ENCODE measurements at regions not wholly inside any gene's neighbourhood (a gene's known extent, or its start where the extent isn't known, plus 50 kb on each side); places are given as distances from the start of the nearest gene placed in this dataset.

GRCh38 chr14:99062772-99063418 lies 209.1 kb downstream of the BCL11B start:
- Mint-ChIP-seq H3K4me3 (ENCODE audit: unreplicated experiment) (no peak overlapping the region), H3K27ac (ENCODE audit: unreplicated experiment) (no peak overlapping the region), H3K4me1 (ENCODE audit: low read depth, unreplicated experiment) (no peaks in the 10 kb centered on the region), H3K36me3 (ENCODE audit: insufficient read depth, unreplicated experiment) (no peaks in the 10 kb centered on the region), H3K9me3 (ENCODE audit: unreplicated experiment) (no peaks in the 10 kb centered on the region), H3K27me3 (ENCODE audit: insufficient read depth, unreplicated experiment) (peaks cover 4% of the 10 kb centered on the region)
- no peak for DNase-seq
- POLR2A ChIA-PET = no interaction called here
- BruUV-seq (replicated peaks) = no TSS peak
- intact Hi-C loops (cut with micrococcal nuclease; ENCODE audit: unreplicated experiment) = no loop called here
- H3K4me1 ChIP-seq = no peaks in the 10 kb centered on the region
- no peaks in the 10 kb centered on the region for H3K9me3 ChIP-seq
- H3K36me3 ChIP-seq (ENCODE audit: control insufficient read depth, insufficient read depth, low read length) = no peaks in the 10 kb centered on the region
- TF ChIP-seq CTCF (IDR thresholded peaks at IDR 0.05; ENCODE audit: insufficient read depth in 1 of 2, low read depth in 1 of 2, low read length in 1 of 2, severe bottlenecking in 1 of 2, unreplicated experiment in 1 of 2) = no peak
- H3K27me3 ChIP-seq (replicated peaks; ENCODE audit: control insufficient read depth, insufficient read depth, low read length) = no peaks in the 10 kb centered on the region; the same call in 1 of the 2 replicates
- CTCF ChIA-PET = no interaction called here
- H3K4me3 ChIP-seq (ENCODE audit: low read depth, low read length) = no peak overlapping the region

GRCh38 chr14:99063620-99064225 lies 208.3 kb downstream of the BCL11B start:
- Mint-ChIP-seq H3K27ac (ENCODE audit: unreplicated experiment) (no peak overlapping the region), H3K4me1 (ENCODE audit: low read depth, unreplicated experiment) (no peaks in the 10 kb centered on the region), H3K27me3 (ENCODE audit: insufficient read depth, unreplicated experiment) (peaks cover 4% of the 10 kb centered on the region), H3K9me3 (ENCODE audit: unreplicated experiment) (no peaks in the 10 kb centered on the region), H3K36me3 (ENCODE audit: insufficient read depth, unreplicated experiment) (no peaks in the 10 kb centered on the region), H3K4me3 (ENCODE audit: unreplicated experiment) (no peak overlapping the region)
- POLR2A ChIA-PET = no interaction called here
- Histone ChIP-seq H3K4me1 (no peaks in the 10 kb centered on the region), H3K36me3 (ENCODE audit: control insufficient read depth, insufficient read depth, low read length) (no peaks in the 10 kb centered on the region), H3K27me3 (replicated peaks; ENCODE audit: control insufficient read depth, insufficient read depth, low read length) (no peaks in the 10 kb centered on the region; the same call in 1 of the 2 replicates), H3K4me3 (ENCODE audit: low read depth, low read length) (no peak overlapping the region), H3K9me3 (no peaks in the 10 kb centered on the region)
- intact Hi-C loops (cut with micrococcal nuclease; ENCODE audit: unreplicated experiment) = no loop called here
- BruUV-seq (replicated peaks) = no TSS peak
- CTCF ChIA-PET = interaction anchor here (0.6 kb wide), 1 partner anchor 204 kb away, joined by 3 read pairs; no protein-coding TSS in a partner anchor
- TF ChIP-seq CTCF (IDR thresholded peaks at IDR 0.05; ENCODE audit: insufficient read depth in 1 of 2, low read depth in 1 of 2, low read length in 1 of 2, severe bottlenecking in 1 of 2, unreplicated experiment in 1 of 2) = no peak
- DNase-seq = no peak

- Mint-ChIP-seq H3K27ac (ENCODE audit: unreplicated experiment) (no peak overlapping the region), H3K9me3 (ENCODE audit: unreplicated experiment) (no peaks in the 10 kb centered on the region), H3K4me1 (ENCODE audit: low read depth, unreplicated experiment) (no peaks in the 10 kb centered on the region), H3K27me3 (ENCODE audit: insufficient read depth, unreplicated experiment) (peaks cover 4% of the 10 kb centered on the region), H3K36me3 (ENCODE audit: insufficient read depth, unreplicated experiment) (no peaks in the 10 kb centered on the region), H3K4me3 (ENCODE audit: unreplicated experiment) (no peak overlapping the region)
- no peak overlapping the region for H3K4me3 ChIP-seq (ENCODE audit: low read depth, low read length)
- H3K36me3 ChIP-seq (ENCODE audit: control insufficient read depth, insufficient read depth, low read length) = no peaks in the 10 kb centered on the region
- no peaks in the 10 kb centered on the region; the same call in 1 of the 2 replicates for H3K27me3 ChIP-seq (replicated peaks; ENCODE audit: control insufficient read depth, insufficient read depth, low read length)
- TF ChIP-seq CTCF (IDR thresholded peaks at IDR 0.05; ENCODE audit: insufficient read depth in 1 of 2, low read depth in 1 of 2, low read length in 1 of 2, severe bottlenecking in 1 of 2, unreplicated experiment in 1 of 2) = no peak
- H3K4me1 ChIP-seq = no peaks in the 10 kb centered on the region
- CTCF ChIA-PET = interaction anchor here (0.6 kb wide), 1 partner anchor 203 kb away, joined by 3 read pairs; no protein-coding TSS in a partner anchor
- no peaks in the 10 kb centered on the region for H3K9me3 ChIP-seq
- DNase-seq = no peak
- no TSS peak for BruUV-seq (replicated peaks)
- intact Hi-C loops (cut with micrococcal nuclease; ENCODE audit: unreplicated experiment) = no loop called here
- POLR2A ChIA-PET = no interaction called here
Measured at GRCh38 chr14:99064262-99064954, 207.6 kb downstream of the BCL11B start.

All from Caco-2 (cell line).